GM12878 (cell line): ENCODE measurements at regions not wholly inside any gene's neighbourhood (a gene's known extent, or its start where the extent isn't known, plus 50 kb on each side); places are given as distances from the start of the nearest gene placed in this dataset.

Experiments used
- BACH1 ChIP-seq: fragments of 450-650 bp; IDR thresholded peaks from 2 replicates; pipeline ENCODE4 v1.6.1; 2017; ENCODE audit warnings: mild to moderate bottlenecking, borderline replicate concordance
- CHD1 ChIP-seq: IDR thresholded peaks from 2 replicates; pipeline ENCODE4 v1.6.1; 2012; ENCODE audit warnings: low read depth, low read length, improper control_type of control experiment
- EZH2 ChIP-seq: IDR thresholded peaks from 2 replicates; pipeline ENCODE4 v1.6.1; 2012; ENCODE audit warnings: low read depth, mild to moderate bottlenecking, control low read depth, inconsistent platforms, low read length, borderline replicate concordance; ENCODE audit not compliant: control insufficient read depth
- GABPA ChIP-seq: IDR thresholded peaks from 2 replicates; pipeline ENCODE4 v1.6.1; 2014; ENCODE audit warnings: antibody characterized with exemption, low read depth, mild to moderate bottlenecking, inconsistent platforms
- JUND ChIP-seq: IDR thresholded peaks from 2 replicates; pipeline ENCODE4 v1.6.1; 2012; ENCODE audit warnings: low read depth, mild to moderate bottlenecking, low read length, improper control_type of control experiment, moderate library complexity
- MEF2A ChIP-seq: IDR thresholded peaks from 2 replicates; pipeline ENCODE4 v1.6.1; 2011; ENCODE audit warnings: low read depth, mild to moderate bottlenecking, low read length, moderate library complexity; ENCODE audit not compliant: insufficient read depth
- NR2C2 ChIP-seq: IDR thresholded peaks from 2 replicates; pipeline ENCODE4 v1.6.1; 2011; ENCODE audit warnings: borderline replicate concordance, low read depth; ENCODE audit not compliant: control insufficient read depth, insufficient read length
- PBX3 ChIP-seq: IDR thresholded peaks from 2 replicates; pipeline ENCODE4 v1.6.1; 2011; ENCODE audit warnings: mild to moderate bottlenecking, low read depth, low read length, moderate library complexity; ENCODE audit not compliant: insufficient replicate concordance
- POLR2AphosphoS5 ChIP-seq: IDR thresholded peaks from 2 replicates; pipeline ENCODE4 v1.6.1; 2011; ENCODE audit warnings: mild to moderate bottlenecking, low read length, inconsistent platforms
- SMC3 ChIP-seq: IDR thresholded peaks from 2 replicates; pipeline ENCODE4 v1.6.1; 2011; ENCODE audit warnings: low read length, improper control_type of control experiment, borderline replicate concordance
- SUZ12 ChIP-seq: fragments of 200-600 bp; sonication (generic); IDR thresholded peaks from one replicate; pipeline ENCODE4 v1.6.1; 2018; ENCODE audit warnings: antibody characterized with exemption, mild to moderate bottlenecking; ENCODE audit not compliant: unreplicated experiment
- TARDBP ChIP-seq: IDR thresholded peaks from 2 replicates; pipeline ENCODE4 v1.6.1; 2016; ENCODE audit warnings: borderline replicate concordance
- TF ChIP-seq, protein P1 (sequence below), 3 experiments: IDR thresholded peaks in 2 of 3; conservative IDR thresholded peaks in 1 of 3; 2 replicates each; pipeline ENCODE4 v1.5.1; 2011; ENCODE audit warnings: low read depth in 3 of 3, low read length in 3 of 3, mild to moderate bottlenecking in 3 of 3, control low read depth in 2 of 3, moderate library complexity in 2 of 3, inconsistent platforms in 1 of 3, mixed read lengths in 1 of 3; ENCODE audit not compliant: control insufficient read depth in 2 of 3, insufficient read depth in 1 of 3; ENCODE audit errors: extremely low read depth in 1 of 3
- TF ChIP-seq, protein P2 (sequence below): IDR thresholded peaks from 2 replicates; pipeline ENCODE4 v1.6.1; 2011; ENCODE audit warnings: borderline replicate concordance, low read depth, mild to moderate bottlenecking, moderate library complexity, low read length; ENCODE audit not compliant: insufficient read depth, poor library complexity, severe bottlenecking

DNA sequence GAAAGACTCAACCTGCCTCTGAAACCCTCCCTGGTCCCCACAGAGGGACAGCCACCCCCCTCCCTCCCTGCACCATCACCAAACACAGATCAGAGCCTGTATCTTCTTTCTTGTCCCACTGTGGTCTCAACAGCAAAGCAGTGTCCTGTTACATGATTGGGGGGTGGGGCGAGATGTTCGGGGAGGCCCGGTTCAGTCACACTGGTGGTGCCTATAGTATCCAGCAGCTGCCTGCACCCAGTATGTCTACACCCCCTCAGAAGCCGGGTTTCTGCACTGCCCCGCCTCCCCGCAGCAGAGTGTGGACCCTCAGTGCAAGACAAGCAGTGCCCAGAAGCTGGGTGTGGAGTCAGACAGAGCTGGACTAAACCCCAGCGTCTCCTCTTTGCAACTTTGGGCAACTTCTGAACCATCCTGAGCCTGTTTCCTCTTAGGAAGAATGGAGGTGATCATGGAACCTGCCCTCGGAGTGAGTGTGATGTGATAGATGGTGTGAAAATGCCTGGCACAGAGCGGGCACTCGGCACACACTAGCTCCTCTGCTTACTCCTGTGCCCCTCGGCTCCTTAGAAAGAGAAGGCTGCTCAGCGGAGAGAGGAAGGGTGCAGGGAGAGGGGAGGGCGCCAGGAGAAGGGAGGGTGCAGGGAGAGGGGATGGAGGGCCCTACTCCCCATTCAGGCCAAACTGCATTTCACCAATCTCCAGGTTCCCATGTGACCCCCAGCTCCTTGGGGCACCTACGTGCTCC lies 84.0 kb upstream of the TNRC6C start:
- TF ChIP-seq EZH2 (no peak), TARDBP (no peak), SMC3 (no peak), NR2C2 (no peak), POLR2AphosphoS5 (no peak), MEF2A (no peak), BACH1 (no peak), CHD1 (no peak), JUND (no peak), GABPA (no peak), SUZ12 (no peak), PBX3 (no peak)
- TF ChIP-seq, protein P1, sequence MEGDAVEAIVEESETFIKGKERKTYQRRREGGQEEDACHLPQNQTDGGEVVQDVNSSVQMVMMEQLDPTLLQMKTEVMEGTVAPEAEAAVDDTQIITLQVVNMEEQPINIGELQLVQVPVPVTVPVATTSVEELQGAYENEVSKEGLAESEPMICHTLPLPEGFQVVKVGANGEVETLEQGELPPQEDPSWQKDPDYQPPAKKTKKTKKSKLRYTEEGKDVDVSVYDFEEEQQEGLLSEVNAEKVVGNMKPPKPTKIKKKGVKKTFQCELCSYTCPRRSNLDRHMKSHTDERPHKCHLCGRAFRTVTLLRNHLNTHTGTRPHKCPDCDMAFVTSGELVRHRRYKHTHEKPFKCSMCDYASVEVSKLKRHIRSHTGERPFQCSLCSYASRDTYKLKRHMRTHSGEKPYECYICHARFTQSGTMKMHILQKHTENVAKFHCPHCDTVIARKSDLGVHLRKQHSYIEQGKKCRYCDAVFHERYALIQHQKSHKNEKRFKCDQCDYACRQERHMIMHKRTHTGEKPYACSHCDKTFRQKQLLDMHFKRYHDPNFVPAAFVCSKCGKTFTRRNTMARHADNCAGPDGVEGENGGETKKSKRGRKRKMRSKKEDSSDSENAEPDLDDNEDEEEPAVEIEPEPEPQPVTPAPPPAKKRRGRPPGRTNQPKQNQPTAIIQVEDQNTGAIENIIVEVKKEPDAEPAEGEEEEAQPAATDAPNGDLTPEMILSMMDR (IDR thresholded peaks at IDR 0.05 in 2 of 3, conservative IDR thresholded peaks at IDR 0.05 in 1 of 3; ENCODE audit: control insufficient read depth in 2 of 3, extremely low read depth in 1 of 3, insufficient read depth in 1 of 3, low read depth in 3 of 3, low read length in 3 of 3) = no peak
- TF ChIP-seq, protein P2, sequence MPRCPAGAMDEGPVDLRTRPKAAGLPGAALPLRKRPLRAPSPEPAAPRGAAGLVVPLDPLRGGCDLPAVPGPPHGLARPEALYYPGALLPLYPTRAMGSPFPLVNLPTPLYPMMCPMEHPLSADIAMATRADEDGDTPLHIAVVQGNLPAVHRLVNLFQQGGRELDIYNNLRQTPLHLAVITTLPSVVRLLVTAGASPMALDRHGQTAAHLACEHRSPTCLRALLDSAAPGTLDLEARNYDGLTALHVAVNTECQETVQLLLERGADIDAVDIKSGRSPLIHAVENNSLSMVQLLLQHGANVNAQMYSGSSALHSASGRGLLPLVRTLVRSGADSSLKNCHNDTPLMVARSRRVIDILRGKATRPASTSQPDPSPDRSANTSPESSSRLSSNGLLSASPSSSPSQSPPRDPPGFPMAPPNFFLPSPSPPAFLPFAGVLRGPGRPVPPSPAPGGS = no peak
